GM12892 (cell line): ENCODE measurements at regions not wholly inside any gene's neighbourhood (a gene's known extent, or its start where the extent isn't known, plus 50 kb on each side); places are given as distances from the start of the nearest gene placed in this dataset.

ENCODE experiments used
- POLR2A ChIP-seq: IDR thresholded peaks from 2 replicates; pipeline ENCODE4 v1.6.1; 2011; ENCODE audit warnings: low read depth, low read length, control low read depth
- POLR2AphosphoS5 ChIP-seq: IDR thresholded peaks from 2 replicates; pipeline ENCODE4 v1.6.1; 2011; ENCODE audit warnings: low read depth, low read length, control low read depth

DNA sequence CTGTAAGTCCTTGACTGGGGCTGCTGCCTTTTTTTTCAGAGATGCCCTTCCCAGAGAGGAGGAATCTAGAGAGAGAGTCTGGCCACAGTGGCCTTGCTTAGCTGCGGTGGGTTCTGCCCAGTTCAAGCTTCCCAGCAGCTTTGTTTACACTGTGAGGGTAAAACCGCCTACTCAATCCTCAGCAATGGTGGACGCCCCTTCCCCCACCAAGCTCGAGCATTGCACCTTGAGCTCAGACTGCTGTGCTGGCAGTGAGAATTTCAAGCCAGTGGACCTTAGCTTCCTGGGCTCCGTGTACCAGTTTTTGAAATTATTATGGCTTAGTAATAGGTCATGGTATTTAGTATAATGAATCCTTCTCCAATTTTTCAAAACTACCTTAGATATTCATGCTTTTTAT lies 395.4 kb downstream of the NPIPA7 start:
- TF ChIP-seq POLR2A (no peak), POLR2AphosphoS5 (no peak)
